Adrenal gland (tissue), 9 donors: ENCODE measurements at regions not wholly inside any gene's neighbourhood (a gene's known extent, or its start where the extent isn't known, plus 50 kb on each side); places are given as distances from the start of the nearest gene placed in this dataset.
"Not testable (repeated sequence)": the region's sequence is repeated elsewhere in the genome, so short reads cannot be mapped to it uniquely, and the experiment has no call there.

ENCODE experiments used
- DNase-seq, 7 donors: peaks; one replicate each; pipeline ENCODE4 v3.0.0-alpha.2; 2019 to 2020
- H3K27ac ChIP-seq, 5 donors: fragments of 200-600 bp; sonication (generic) in 4 of 5; 1 replicate in 3 of 5; 2 replicates in 2 of 5; pipeline versions ENCODE4 v1.5.1 to v1.8.0; 2016 to 2020; ENCODE audit warnings: mild to moderate bottlenecking in 1 of 5
- H3K27me3 ChIP-seq: fragments of 200-600 bp; 2 replicates; pipeline ENCODE4 v1.8.0; 2021
- H3K36me3 ChIP-seq, 2 donors: fragments of 200-600 bp; replicated peaks in 1 of 2; 1 replicate in 1 of 2; 2 replicates in 1 of 2; pipeline versions ENCODE4 v1.5.1 to v1.8.0; 2018 to 2022
- H3K4me1 ChIP-seq, 2 donors: fragments of 200-600 bp; replicated peaks in 1 of 2; 1 replicate in 1 of 2; 2 replicates in 1 of 2; pipeline versions ENCODE4 v1.5.1 to v1.8.0; 2018 to 2021
- H3K4me3 ChIP-seq, 4 donors: fragments of 200-600 bp; sonication (generic) in 3 of 4; one replicate each; pipeline ENCODE4 v1.5.1; 2016 to 2018
- H3K9me3 ChIP-seq, 3 donors: fragments of 200-600 bp; sonication (generic) in 1 of 3; replicated peaks in 1 of 3; 1 replicate in 2 of 3; 2 replicates in 1 of 3; pipeline versions ENCODE4 v1.5.1 to v1.8.0; 2016 to 2021
- POLR2A ChIP-seq, 2 donors: fragments of 450-650 bp; IDR thresholded peaks; one replicate each; pipeline ENCODE4 v1.6.1; 2017; ENCODE audit warnings: antibody characterized with exemption in 2 of 2, mild to moderate bottlenecking in 2 of 2, moderate library complexity in 1 of 2
- WGBS, 4 donors: extraction: QIAGEN DNeasy Blood & Tissue Kit in 2 of 4; methylation state at CpG; one replicate each; pipeline versions ENCODE4 v1.1.5 to v1.1.7; 2013 to 2017; 5-methylcytosine and 5-hydroxymethylcytosine counted together
- intact Hi-C, 2 donors: fragments of 100-400 bp; cut with DNase I; formaldehyde crosslinking; loops; one replicate each; pipeline versions ENCODE4 v1.14.1 to v1.15.0; 2022 to 2023
- TF ChIP-seq, protein P1 (sequence below), 6 experiments: fragments of 450-650 bp in 4 of 6; fragments of 200-600 bp in 2 of 6; sonication (generic) in 1 of 6; IDR thresholded peaks; 1 replicate in 5 of 6; 2 replicates in 1 of 6; pipeline versions ENCODE4 v1.5.1 to v1.8.0; 2016 to 2021; ENCODE audit warnings: antibody characterized with exemption in 6 of 6, mild to moderate bottlenecking in 2 of 6, moderate library complexity in 1 of 6
- donor health status: healthy with polysubstance abuse.
- donor health status: Bipolar disorder and iron deficiency.
- donor health status: DM: yes; HTN: yes; CAD: no.
- donor health status: DM: no; HTN: no; CAD: no.
- donor health status: DM: no; HTN: no; CAD: no.

DNA sequence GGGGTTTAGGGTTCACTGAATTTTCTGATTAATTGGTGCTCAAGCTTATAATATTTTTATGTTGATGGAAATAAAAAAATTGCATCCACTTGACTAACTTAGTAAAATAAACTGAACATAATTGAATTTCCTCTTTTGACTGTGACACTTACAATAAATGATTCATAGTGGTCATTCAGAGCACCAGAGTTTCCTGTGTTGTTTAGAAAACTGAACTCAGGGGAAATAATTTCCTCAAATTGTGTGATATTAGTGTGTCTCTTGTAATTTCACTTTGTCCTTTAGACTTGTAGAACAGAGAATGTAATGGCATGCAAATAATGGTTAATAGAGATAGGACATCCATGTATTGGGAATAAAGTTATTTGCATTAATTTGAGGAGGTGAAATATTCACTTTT, 319.7 kb upstream of the MAN1A1 start:
- Histone ChIP-seq H3K36me3 (no peaks in the 10 kb centered on the region), H3K27me3 (no peaks in the 10 kb centered on the region), H3K27ac (no peak overlapping the region), H3K4me3 (no peak overlapping the region), H3K4me1 (no peaks in the 10 kb centered on the region), H3K9me3 (no peaks in the 10 kb centered on the region)
- TF ChIP-seq, protein P1, sequence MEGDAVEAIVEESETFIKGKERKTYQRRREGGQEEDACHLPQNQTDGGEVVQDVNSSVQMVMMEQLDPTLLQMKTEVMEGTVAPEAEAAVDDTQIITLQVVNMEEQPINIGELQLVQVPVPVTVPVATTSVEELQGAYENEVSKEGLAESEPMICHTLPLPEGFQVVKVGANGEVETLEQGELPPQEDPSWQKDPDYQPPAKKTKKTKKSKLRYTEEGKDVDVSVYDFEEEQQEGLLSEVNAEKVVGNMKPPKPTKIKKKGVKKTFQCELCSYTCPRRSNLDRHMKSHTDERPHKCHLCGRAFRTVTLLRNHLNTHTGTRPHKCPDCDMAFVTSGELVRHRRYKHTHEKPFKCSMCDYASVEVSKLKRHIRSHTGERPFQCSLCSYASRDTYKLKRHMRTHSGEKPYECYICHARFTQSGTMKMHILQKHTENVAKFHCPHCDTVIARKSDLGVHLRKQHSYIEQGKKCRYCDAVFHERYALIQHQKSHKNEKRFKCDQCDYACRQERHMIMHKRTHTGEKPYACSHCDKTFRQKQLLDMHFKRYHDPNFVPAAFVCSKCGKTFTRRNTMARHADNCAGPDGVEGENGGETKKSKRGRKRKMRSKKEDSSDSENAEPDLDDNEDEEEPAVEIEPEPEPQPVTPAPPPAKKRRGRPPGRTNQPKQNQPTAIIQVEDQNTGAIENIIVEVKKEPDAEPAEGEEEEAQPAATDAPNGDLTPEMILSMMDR (IDR thresholded peaks at IDR 0.05) = no peak
- no peak for TF ChIP-seq POLR2A (IDR thresholded peaks at IDR 0.05)
- no peak for DNase-seq
- intact Hi-C loops = no loop called here

DNA sequence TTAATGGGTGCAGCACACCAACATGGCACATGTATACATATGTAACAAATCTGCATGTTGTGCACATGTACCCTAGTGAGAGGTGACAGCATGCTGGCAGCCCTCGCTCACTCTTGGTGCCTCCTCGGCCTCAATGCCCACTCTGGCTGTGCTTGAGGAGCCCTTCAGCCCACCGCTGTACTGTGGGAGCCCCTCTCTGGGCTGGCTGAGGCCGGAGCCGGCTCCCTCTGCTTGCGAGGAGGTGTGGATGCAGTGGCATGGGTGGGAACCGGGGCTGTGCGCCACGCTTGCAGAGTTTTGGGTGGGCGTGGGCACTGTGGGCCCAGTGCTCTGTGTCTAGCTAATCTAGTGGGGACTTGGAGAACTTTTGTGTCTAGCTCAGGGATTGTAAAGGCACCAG, 315.9 kb upstream of the MAN1A1 start:
- DNase-seq, H3K36me3 ChIP-seq, H3K9me3 ChIP-seq, H3K27me3 ChIP-seq, H3K4me3 ChIP-seq, H3K4me1 ChIP-seq, H3K27ac ChIP-seq, intact Hi-C loops: not testable (repeated sequence)
- WGBS, 4 donors = 81 to 99% (median 93%) methylated on average over 6 to 10 of the region's 10 CpGs

DNA sequence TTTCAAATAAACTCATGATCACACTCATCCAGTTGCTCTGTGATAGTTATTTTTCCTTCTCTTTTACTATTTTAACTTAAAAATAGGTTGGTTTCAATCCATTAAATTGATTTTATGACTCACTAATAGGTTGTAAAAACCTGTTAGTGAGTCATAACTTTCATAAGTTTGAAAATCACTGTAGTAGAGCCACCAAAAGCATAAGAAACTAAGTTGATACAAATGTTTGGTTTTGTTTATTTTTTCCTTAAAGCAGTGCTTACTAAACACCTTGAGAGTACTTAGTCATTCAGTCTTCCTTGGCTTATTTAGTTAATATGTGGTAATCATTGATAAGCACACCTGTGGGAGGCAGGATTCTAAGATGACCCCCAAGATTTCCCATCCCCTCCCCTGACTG, 312.1 kb upstream of the MAN1A1 start:
- Histone ChIP-seq H3K27ac (no peak overlapping the region), H3K36me3 (no peaks in the 10 kb centered on the region), H3K4me1 (no peaks in the 10 kb centered on the region), H3K27me3 (no peaks in the 10 kb centered on the region), H3K4me3 (no peak overlapping the region), H3K9me3 (no peaks in the 10 kb centered on the region)
- intact Hi-C loops = no loop called here
- no peak for DNase-seq
- TF ChIP-seq, protein P1 (IDR thresholded peaks at IDR 0.05) = no peak
- no peak for TF ChIP-seq POLR2A (IDR thresholded peaks at IDR 0.05)

DNA sequence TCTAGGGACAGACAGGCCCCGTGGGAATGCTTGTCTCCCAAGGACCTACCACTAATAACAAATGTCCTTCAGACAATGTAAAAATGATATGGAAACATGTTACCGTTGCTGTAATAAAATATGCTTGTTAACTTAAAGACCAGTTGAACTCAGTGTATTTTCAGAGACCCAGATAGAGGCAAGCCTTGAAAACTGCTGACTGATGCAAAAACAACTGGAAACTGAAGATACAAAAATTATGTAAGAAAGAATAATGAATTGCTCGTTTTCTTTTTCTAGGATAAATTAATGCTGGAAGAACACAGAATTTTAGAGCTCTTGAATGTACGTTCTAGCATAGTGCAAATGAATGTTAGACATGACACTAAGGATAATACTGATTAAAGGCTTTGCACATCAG, 311.5 kb upstream of the MAN1A1 start:
- no peak for TF ChIP-seq POLR2A (IDR thresholded peaks at IDR 0.05)
- Histone ChIP-seq H3K27ac (no peak overlapping the region), H3K36me3 (no peaks in the 10 kb centered on the region), H3K27me3 (no peaks in the 10 kb centered on the region), H3K9me3 (no peaks in the 10 kb centered on the region), H3K4me1 (no peaks in the 10 kb centered on the region), H3K4me3 (no peak overlapping the region)
- intact Hi-C loops = no loop called here
- no peak for DNase-seq
- 46 to 57% (median 51%) methylated on average over 4 of the region's 4 CpGs for WGBS, 4 donors

DNA sequence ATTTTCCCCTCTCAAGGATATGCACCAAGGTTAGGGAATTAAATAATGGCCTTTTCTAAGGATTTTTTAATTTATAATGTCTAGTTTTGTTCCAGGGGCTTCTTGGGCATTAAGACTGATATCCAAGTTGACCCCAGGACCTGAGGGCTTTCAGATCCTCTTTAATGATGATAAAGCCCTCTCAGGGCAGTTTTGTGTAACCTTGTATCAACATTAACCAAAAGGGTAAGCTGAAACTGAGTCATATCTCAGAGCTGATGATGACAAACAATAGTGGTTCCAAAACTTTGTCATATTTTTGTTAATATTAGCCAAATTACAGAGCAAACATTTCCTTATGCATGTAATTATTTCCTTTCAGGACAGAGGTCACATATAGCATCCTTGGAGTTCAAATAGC, 309.4 kb upstream of the MAN1A1 start:
- no peak for DNase-seq
- intact Hi-C loops = no loop called here

More for the DNA sequence above, 309.4 kb upstream of the MAN1A1 start:
- Histone ChIP-seq H3K9me3 (no peaks in the 10 kb centered on the region), H3K36me3 (no peaks in the 10 kb centered on the region), H3K27ac (no peak overlapping the region), H3K4me1 (no peaks in the 10 kb centered on the region), H3K4me3 (no peak overlapping the region), H3K27me3 (no peaks in the 10 kb centered on the region)
- no peak for TF ChIP-seq POLR2A (IDR thresholded peaks at IDR 0.05)
- TF ChIP-seq, protein P1 (IDR thresholded peaks at IDR 0.05) = no peak
